CD4-positive, alpha-beta T cell (primary cell): ENCODE measurements at regions not wholly inside any gene's neighbourhood (a gene's known extent, or its start where the extent isn't known, plus 50 kb on each side); places are given as distances from the start of the nearest gene placed in this dataset.
A peak's percentile ranks its signal among the peaks of the same experiment; 100 is the strongest.

Experiments used
- ATAC-seq: fragments of 200-7000 bp; cut with Tn5 transposase; one replicate; pipeline ENCODE4 v1.10.0; 2022; ENCODE audit warnings: mild to moderate bottlenecking; ENCODE audit not compliant: poor library complexity
- CTCF ChIA-PET: fragments of 350-600 bp; sonication (Branson Sonifier 250); formaldehyde crosslinking; loops from one replicate; lab custom pipeline; 2021; ENCODE audit warnings: antibody characterized with exemption, inconsistent platforms; lab: Charles Lee
- POLR2A ChIA-PET: fragments of 350-600 bp; sonication (Branson Sonifier 250); formaldehyde crosslinking; loops from one replicate; lab custom pipeline; 2021; ENCODE audit warnings: antibody characterized with exemption, inconsistent platforms; lab: Charles Lee
- DNase-seq, 14 experiments: peaks; one replicate each; pipeline ENCODE4 v3.0.0-alpha.2; 2013 to 2020; ENCODE audit warnings: mixed read lengths in 2 of 14
- H3K27ac ChIP-seq, 2 donors: one replicate each; pipeline versions ENCODE4 v1.5.1 to v1.7.0; 2013; ENCODE audit warnings: low read length in 2 of 2, low read depth in 1 of 2, mild to moderate bottlenecking in 1 of 2
- H3K27me3 ChIP-seq, 2 experiments: 1 replicate in 1 of 2; 2 replicates in 1 of 2; pipeline versions ENCODE4 v1.6.1 to v1.7.0; 2013; ENCODE audit warnings: low read length in 2 of 2, control low read depth in 1 of 2, mild to moderate bottlenecking in 1 of 2, moderate library complexity in 1 of 2; ENCODE audit not compliant: insufficient read depth in 2 of 2, control insufficient read depth in 1 of 2
- H3K36me3 ChIP-seq: one replicate; pipeline ENCODE4 v1.6.1; 2013; ENCODE audit warnings: low read length, control low read depth; ENCODE audit not compliant: insufficient read depth
- H3K4me1 ChIP-seq: one replicate; pipeline ENCODE4 v1.6.1; 2013; ENCODE audit warnings: low read length, control low read depth; ENCODE audit not compliant: insufficient read depth
- H3K4me3 ChIP-seq: one replicate; pipeline ENCODE4 v1.5.1; 2013; ENCODE audit warnings: mild to moderate bottlenecking, low read length, moderate library complexity
- H3K9me3 ChIP-seq, 2 experiments: 1 replicate in 1 of 2; 2 replicates in 1 of 2; pipeline versions ENCODE4 v1.6.1 to v1.7.0; 2013; ENCODE audit warnings: low read length in 2 of 2, mild to moderate bottlenecking in 2 of 2, control low read depth in 1 of 2, moderate library complexity in 1 of 2; ENCODE audit not compliant: control insufficient read depth in 1 of 2, insufficient read depth in 1 of 2
- H3K27ac Mint-ChIP-seq: one replicate; pipeline ENCODE4 v1.8.0; 2020; ENCODE audit warnings: mixed read lengths
- H3K27me3 Mint-ChIP-seq: one replicate; pipeline ENCODE4 v1.8.0; 2021; ENCODE audit warnings: mixed read lengths
- H3K36me3 Mint-ChIP-seq: one replicate; pipeline ENCODE4 v1.8.0; 2021; ENCODE audit warnings: low read depth, mixed read lengths
- H3K4me1 Mint-ChIP-seq: one replicate; pipeline ENCODE4 v1.8.0; 2021; ENCODE audit warnings: low read depth, mixed read lengths
- H3K4me3 Mint-ChIP-seq: one replicate; pipeline ENCODE4 v1.8.0; 2020; ENCODE audit warnings: mild to moderate bottlenecking, mixed read lengths
- H3K9me3 Mint-ChIP-seq: one replicate; pipeline ENCODE4 v1.8.0; 2020; ENCODE audit warnings: mixed read lengths
- intact Hi-C, 2 experiments: fragments of 100-400 bp; cut with DNase I in 1 of 2; cut with micrococcal nuclease in 1 of 2; formaldehyde crosslinking; loops; one replicate each; pipeline versions ENCODE4 v1.15.1 to v1.9.0; 2023 to 2025; cut with DNase I, micrococcal nuclease
- TF ChIP-seq, protein P1 (sequence below): fragments of 200-600 bp; IDR thresholded peaks from one replicate; pipeline ENCODE4 v1.8.0; 2022; ENCODE audit warnings: antibody characterized with exemption, mild to moderate bottlenecking

- DNase-seq (peak in 2 of 14 experiments; percentile 39 to 53), ATAC-seq (no peak)
- H3K9me3 Mint-ChIP-seq: no peaks in the 10 kb centered on the region
- no peak overlapping the region for H3K4me3 ChIP-seq
- intact Hi-C loops: no loop called here
- TF ChIP-seq, protein P1, sequence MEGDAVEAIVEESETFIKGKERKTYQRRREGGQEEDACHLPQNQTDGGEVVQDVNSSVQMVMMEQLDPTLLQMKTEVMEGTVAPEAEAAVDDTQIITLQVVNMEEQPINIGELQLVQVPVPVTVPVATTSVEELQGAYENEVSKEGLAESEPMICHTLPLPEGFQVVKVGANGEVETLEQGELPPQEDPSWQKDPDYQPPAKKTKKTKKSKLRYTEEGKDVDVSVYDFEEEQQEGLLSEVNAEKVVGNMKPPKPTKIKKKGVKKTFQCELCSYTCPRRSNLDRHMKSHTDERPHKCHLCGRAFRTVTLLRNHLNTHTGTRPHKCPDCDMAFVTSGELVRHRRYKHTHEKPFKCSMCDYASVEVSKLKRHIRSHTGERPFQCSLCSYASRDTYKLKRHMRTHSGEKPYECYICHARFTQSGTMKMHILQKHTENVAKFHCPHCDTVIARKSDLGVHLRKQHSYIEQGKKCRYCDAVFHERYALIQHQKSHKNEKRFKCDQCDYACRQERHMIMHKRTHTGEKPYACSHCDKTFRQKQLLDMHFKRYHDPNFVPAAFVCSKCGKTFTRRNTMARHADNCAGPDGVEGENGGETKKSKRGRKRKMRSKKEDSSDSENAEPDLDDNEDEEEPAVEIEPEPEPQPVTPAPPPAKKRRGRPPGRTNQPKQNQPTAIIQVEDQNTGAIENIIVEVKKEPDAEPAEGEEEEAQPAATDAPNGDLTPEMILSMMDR: no peak
- H3K27ac Mint-ChIP-seq: no peak overlapping the region
- H3K36me3 Mint-ChIP-seq: no peaks in the 10 kb centered on the region
- no peaks in the 10 kb centered on the region for H3K36me3 ChIP-seq
- H3K27me3 Mint-ChIP-seq: no peaks in the 10 kb centered on the region
- peaks cover 0 to 4% of the 10 kb centered on the region in 2 experiments for H3K9me3 ChIP-seq
- POLR2A ChIA-PET: no interaction called here
- CTCF ChIA-PET: no interaction called here
- H3K4me1 ChIP-seq: no peaks in the 10 kb centered on the region
- no peaks in the 10 kb centered on the region for H3K27me3 ChIP-seq
- no peaks in the 10 kb centered on the region for H3K4me1 Mint-ChIP-seq
- H3K4me3 Mint-ChIP-seq: no peak overlapping the region
- no peak overlapping the region for H3K27ac ChIP-seq
Measured at GRCh38 chr6:15062516-15063252, 183.2 kb upstream of the JARID2 start.

GRCh38 chr6:15063253-15063853 lies 182.5 kb upstream of the JARID2 start:
- ChIA-PET CTCF (no interaction called here), POLR2A (no interaction called here)
- Mint-ChIP-seq H3K27ac (no peak overlapping the region), H3K36me3 (no peaks in the 10 kb centered on the region), H3K9me3 (no peaks in the 10 kb centered on the region), H3K4me1 (no peaks in the 10 kb centered on the region), H3K27me3 (no peaks in the 10 kb centered on the region), H3K4me3 (no peak overlapping the region)
- H3K4me1 ChIP-seq: no peaks in the 10 kb centered on the region
- H3K36me3 ChIP-seq: no peaks in the 10 kb centered on the region
- H3K9me3 ChIP-seq: peaks cover 0 to 4% of the 10 kb centered on the region in 2 experiments
- TF ChIP-seq, protein P1: no peak
- intact Hi-C loops: no loop called here
- H3K27me3 ChIP-seq: no peaks in the 10 kb centered on the region
- no peak overlapping the region for H3K27ac ChIP-seq
- ATAC-seq (no peak), DNase-seq (peak in 2 of 14 experiments; percentile 53 to 64)
- no peak overlapping the region for H3K4me3 ChIP-seq

DNA sequence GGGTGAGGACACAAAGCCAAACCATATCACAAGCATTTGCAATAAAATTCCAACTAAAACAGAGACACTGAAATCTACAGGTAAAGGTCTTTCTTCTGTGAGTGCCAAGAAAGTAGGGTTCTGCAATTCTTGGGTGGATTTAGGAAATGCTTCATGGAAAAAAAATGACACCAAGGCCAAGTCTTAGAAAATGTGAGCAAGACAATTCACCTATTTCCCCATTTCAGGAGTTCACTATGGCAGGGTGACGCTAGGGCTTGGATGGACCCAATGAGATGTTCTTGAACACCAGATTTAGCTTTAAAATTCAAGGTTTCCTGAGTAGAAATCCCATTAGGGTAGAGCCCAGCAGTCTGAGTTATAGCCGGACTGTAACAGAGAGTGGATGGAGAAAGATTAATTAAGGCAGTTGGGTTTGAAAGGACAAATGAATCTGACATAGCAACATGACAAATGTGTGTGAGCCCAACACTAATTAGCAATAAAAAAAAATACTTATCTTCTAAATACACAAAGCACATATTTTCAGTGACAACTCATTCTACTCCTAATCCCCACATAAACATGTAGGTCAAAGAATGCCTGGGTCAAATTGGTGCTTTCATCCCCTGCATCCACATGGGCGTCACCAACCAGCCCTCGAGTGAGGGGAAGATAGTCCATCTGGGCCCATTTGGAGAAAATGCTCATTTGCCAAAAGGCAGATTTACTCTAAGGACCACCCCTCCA lies 180.4 kb upstream of the JARID2 start:
- POLR2A ChIA-PET: no interaction called here
- Mint-ChIP-seq H3K9me3 (no peaks in the 10 kb centered on the region), H3K27me3 (no peaks in the 10 kb centered on the region), H3K4me3 (no peak overlapping the region), H3K4me1 (no peaks in the 10 kb centered on the region), H3K27ac (no peak overlapping the region), H3K36me3 (no peaks in the 10 kb centered on the region)
- CTCF ChIA-PET: no interaction called here
- TF ChIP-seq, protein P1: no peak
- DNase-seq (no peak), ATAC-seq (no peak)
- Histone ChIP-seq H3K27ac (no peak overlapping the region), H3K36me3 (no peaks in the 10 kb centered on the region), H3K27me3 (no peaks in the 10 kb centered on the region), H3K9me3 (no peaks in the 10 kb centered on the region), H3K4me1 (no peaks in the 10 kb centered on the region), H3K4me3 (no peak overlapping the region)
- intact Hi-C loops: no loop called here
